ENCODE measurements at regions not wholly inside any gene's neighbourhood (a gene's known extent, or its start where the extent isn't known, plus 50 kb on each side); places are given as distances from the start of the nearest gene placed in this dataset.

- ATAC-seq (no peak), DNase-seq (ENCODE audit: low read depth in 1 of 2, low spot score in 1 of 2) (no peak), FAIRE-seq (no peak)
- Histone ChIP-seq H3K4me1 (no peaks in the 10 kb centered on the region), H3K27ac (no peak overlapping the region), H3K4me2 (no peak overlapping the region), H3K4me3 (no peak overlapping the region), H3K9me3 (no peaks in the 10 kb centered on the region)
- POLR2A ChIA-PET: no interaction called here
- WGBS (ENCODE audit: missing lambda C conversion rate): 3% methylated on average over 4 of the region's 4 CpGs
- CTCF ChIA-PET: interaction anchor here (0.6 kb wide), 1 partner anchor 612 kb away, joined by 3 read pairs; no protein-coding TSS in a partner anchor
- TF ChIP-seq HOXA7 (CRISPR knock-in tag; IDR thresholded peaks at IDR 0.05) (no peak), KDM1A (IDR thresholded peaks at IDR 0.05; ENCODE audit: low read depth) (no peak), EHMT2 (IDR thresholded peaks at IDR 0.05; ENCODE audit: low read depth) (no peak), EP300 (IDR thresholded peaks at IDR 0.05) (no peak), HDAC2 (IDR thresholded peaks at IDR 0.05) (no peak), BHLHE40 (IDR thresholded peaks at IDR 0.05; ENCODE audit: low read depth, low read length) (no peak), PBX3 (IDR thresholded peaks at IDR 0.05) (no peak)
Observed at GRCh38 chr4:11038926-11039325, 354.4 kb upstream of the CLNK start.

GRCh38 chr4:11037637-11038036, 353.1 kb upstream of the CLNK start:
- ChIA-PET CTCF (no interaction called here), POLR2A (no interaction called here)
- no peak overlapping the region for H3K4me2 ChIP-seq
- no peak overlapping the region for H3K27ac ChIP-seq
- H3K4me1 ChIP-seq: no peaks in the 10 kb centered on the region
- no peaks in the 10 kb centered on the region for H3K9me3 ChIP-seq
- WGBS (ENCODE audit: missing lambda C conversion rate): 5% methylated on average over 1 of the region's 1 CpG
- no peak for DNase-seq (ENCODE audit: low read depth in 1 of 2, low spot score in 1 of 2)
- no peak for TF ChIP-seq BHLHE40 (IDR thresholded peaks at IDR 0.05; ENCODE audit: low read depth, low read length)
- H3K4me3 ChIP-seq: no peak overlapping the region
- no peak for FAIRE-seq
- ATAC-seq: no peak

- CTCF ChIA-PET: no interaction called here
- Histone ChIP-seq H3K4me3 (no peak overlapping the region), H3K9me3 (no peaks in the 10 kb centered on the region), H3K27ac (no peak overlapping the region), H3K4me2 (no peak overlapping the region), H3K4me1 (no peaks in the 10 kb centered on the region)
- POLR2A ChIA-PET: no interaction called here
- TF ChIP-seq REST (IDR thresholded peaks at IDR 0.05) (no peak), CBX8 (IDR thresholded peaks at IDR 0.05) (no peak), CEBPB (IDR thresholded peaks at IDR 0.05) (no peak), KDM5A (IDR thresholded peaks at IDR 0.05) (no peak), HOXB5 (CRISPR knock-in tag; IDR thresholded peaks at IDR 0.05) (no peak), CTCF (IDR thresholded peaks at IDR 0.05) (no peak), HEYL (CRISPR knock-in tag; IDR thresholded peaks at IDR 0.05) (no peak), E2F6 (IDR thresholded peaks at IDR 0.05; ENCODE audit: borderline replicate concordance, low read depth) (no peak), EHF (CRISPR knock-in tag; IDR thresholded peaks at IDR 0.05) (no peak), JUNB (IDR thresholded peaks at IDR 0.05) (no peak), RFX5 (IDR thresholded peaks at IDR 0.05) (no peak), ESRRA (IDR thresholded peaks at IDR 0.05; ENCODE audit: borderline replicate concordance, low read length) (no peak), PBX3 (IDR thresholded peaks at IDR 0.05) (no peak), HOXB13 (CRISPR knock-in tag; IDR thresholded peaks at IDR 0.05; ENCODE audit: low read depth) (no peak), POLR2A (IDR thresholded peaks at IDR 0.05; ENCODE audit: low read length) (no peak), POLR2AphosphoS2 (conservative IDR thresholded peaks at IDR 0.05; ENCODE audit: low read length) (no peak)
- ATAC-seq (no peak), FAIRE-seq (no peak), DNase-seq (ENCODE audit: low read depth in 1 of 2, low spot score in 1 of 2) (no peak)
- 0% methylated on average over 3 of the region's 3 CpGs for WGBS (ENCODE audit: missing lambda C conversion rate)
Observed at GRCh38 chr4:11028334-11028733, 343.8 kb upstream of the CLNK start.

Data from A549 (cell line).